OCI-LY3 (cell line): ENCODE measurements at regions not wholly inside any gene's neighbourhood (a gene's known extent, or its start where the extent isn't known, plus 50 kb on each side); places are given as distances from the start of the nearest gene placed in this dataset.

Experiments
- H2AFZ ChIP-seq: fragments of 200-600, 300-600 bp; shearing (Covaris generic); 2 replicates; pipeline ENCODE4 v1.6.0; 2014; ENCODE audit warnings: antibody characterized with exemption, low read depth, low read length
- H3K27ac ChIP-seq: fragments of 200-600, 300-600 bp; sonication (generic); 2 replicates; pipeline ENCODE4 v1.5.1; 2014; ENCODE audit warnings: mild to moderate bottlenecking, low read length, moderate library complexity, mixed read lengths
- H3K27me3 ChIP-seq: fragments of 200-600, 300-600 bp; sonication (generic); 2 replicates; pipeline ENCODE4 v1.6.1; 2014; ENCODE audit warnings: low read depth, low read length, mixed read lengths
- H3K36me3 ChIP-seq: fragments of 200-600, 300-600 bp; sonication (generic); replicated peaks from 2 replicates; pipeline ENCODE3; 2014; ENCODE audit warnings: low read depth, low read length, mixed read lengths
- H3K4me1 ChIP-seq: fragments of 300-600, 200-600 bp; sonication (generic); 2 replicates; pipeline ENCODE4 v1.6.1; 2014; ENCODE audit warnings: low read length, mixed read lengths
- H3K4me2 ChIP-seq: fragments of 200-600, 300-600 bp; sonication (generic); 2 replicates; pipeline ENCODE4 v1.6.1; 2014; ENCODE audit warnings: low read length, mixed read lengths
- H3K4me3 ChIP-seq: fragments of 300-600, 200-600 bp; sonication (generic); 2 replicates; pipeline ENCODE4 v1.5.1; 2014; ENCODE audit warnings: antibody characterized with exemption, mild to moderate bottlenecking, low read length, moderate library complexity
- H3K79me2 ChIP-seq: fragments of 300-600, 200-600 bp; shearing (Covaris generic); 2 replicates; pipeline ENCODE4 v1.6.1; 2014; ENCODE audit warnings: mild to moderate bottlenecking, low read length, mixed read lengths
- H3K9ac ChIP-seq: fragments of 300-600, 200-600 bp; shearing (Covaris generic); 2 replicates; pipeline ENCODE4 v1.6.0; 2014; ENCODE audit warnings: mild to moderate bottlenecking, low read length, moderate library complexity
- H3K9me3 ChIP-seq: fragments of 200-600, 300-600 bp; shearing (Covaris generic); 2 replicates; pipeline ENCODE4 v1.6.1; 2014; ENCODE audit warnings: low read length, mixed read lengths; ENCODE audit not compliant: insufficient read depth
- H4K20me1 ChIP-seq: fragments of 200-600, 300-600 bp; sonication (generic); 2 replicates; pipeline ENCODE4 v1.6.1; 2016; ENCODE audit warnings: low read length, mixed read lengths; ENCODE audit not compliant: insufficient read depth
- CTCF ChIP-seq: fragments of 200-600, 300-600 bp; sonication (generic); IDR thresholded peaks from 2 replicates; pipeline ENCODE4 v1.5.1; 2014; ENCODE audit warnings: antibody characterized with exemption, low read length, low read depth
- EZH2phosphoT487 ChIP-seq: fragments of 200-600 bp; shearing (Covaris generic); IDR thresholded peaks from 2 replicates; pipeline ENCODE4 v1.6.1; 2018; ENCODE audit warnings: antibody characterized with exemption, mixed run types, low read depth

- Histone ChIP-seq H4K20me1 (no peaks in the 10 kb centered on the region), H3K27me3 (no peaks in the 10 kb centered on the region), H3K79me2 (no peaks in the 10 kb centered on the region), H3K4me2 (no peak overlapping the region), H3K4me3 (no peak overlapping the region), H3K9ac (no peak overlapping the region), H3K9me3 (peaks cover 10% of the 10 kb centered on the region), H2AFZ (no peak overlapping the region), H3K36me3 (no peaks in the 10 kb centered on the region), H3K4me1 (no peaks in the 10 kb centered on the region), H3K27ac (no peak overlapping the region)
- TF ChIP-seq CTCF (no peak), EZH2phosphoT487 (no peak)
These were observed 612.3 kb downstream of the KCNH5 start for GRCh38 chr14:62432955-62433354.

- Histone ChIP-seq H3K36me3 (no peaks in the 10 kb centered on the region), H3K9ac (no peak overlapping the region), H3K4me3 (no peak overlapping the region), H2AFZ (no peak overlapping the region), H3K79me2 (no peaks in the 10 kb centered on the region), H4K20me1 (no peaks in the 10 kb centered on the region), H3K9me3 (peaks cover 10% of the 10 kb centered on the region), H3K27ac (no peak overlapping the region), H3K4me2 (no peak overlapping the region), H3K27me3 (no peaks in the 10 kb centered on the region), H3K4me1 (no peaks in the 10 kb centered on the region)
- TF ChIP-seq CTCF (no peak), EZH2phosphoT487 (no peak)
These were observed 609.0 kb downstream of the KCNH5 start for GRCh38 chr14:62436261-62436660.

- no peak overlapping the region for H3K9ac ChIP-seq
These were observed 606.0 kb downstream of the KCNH5 start for GRCh38 chr14:62439210-62439609.

GRCh38 chr14:62443796-62444195, 601.5 kb downstream of the KCNH5 start:
- no peak overlapping the region for H3K4me3 ChIP-seq
- H3K9me3 ChIP-seq: no peaks in the 10 kb centered on the region
- H3K4me2 ChIP-seq: no peak overlapping the region
- H3K27ac ChIP-seq: no peak overlapping the region
- no peaks in the 10 kb centered on the region for H3K36me3 ChIP-seq
- H4K20me1 ChIP-seq: no peaks in the 10 kb centered on the region
- H3K9ac ChIP-seq: no peak overlapping the region
- TF ChIP-seq EZH2phosphoT487 (no peak), CTCF (no peak)
- H3K4me1 ChIP-seq: no peaks in the 10 kb centered on the region
- H3K79me2 ChIP-seq: no peaks in the 10 kb centered on the region
- H2AFZ ChIP-seq: no peak overlapping the region
- H3K27me3 ChIP-seq: no peaks in the 10 kb centered on the region

More at GRCh38 chr14:62439210-62439609, 606.0 kb downstream of the KCNH5 start:
- H4K20me1 ChIP-seq: no peaks in the 10 kb centered on the region
- no peak overlapping the region for H3K4me3 ChIP-seq
- H3K4me2 ChIP-seq: no peak overlapping the region
- H3K9me3 ChIP-seq: no peaks in the 10 kb centered on the region
- H3K79me2 ChIP-seq: no peaks in the 10 kb centered on the region
- no peaks in the 10 kb centered on the region for H3K4me1 ChIP-seq
- no peak for TF ChIP-seq CTCF
- no peak for TF ChIP-seq EZH2phosphoT487
- H3K27ac ChIP-seq: no peak overlapping the region
- H3K27me3 ChIP-seq: no peaks in the 10 kb centered on the region
- H2AFZ ChIP-seq: no peak overlapping the region
- H3K36me3 ChIP-seq: no peaks in the 10 kb centered on the region
